LNCaP clone FGC (cell line): ENCODE measurements at regions not wholly inside any gene's neighbourhood (a gene's known extent, or its start where the extent isn't known, plus 50 kb on each side); places are given as distances from the start of the nearest gene placed in this dataset.

Source experiments
- DNase-seq: peaks from one replicate; pipeline ENCODE4 v3.0.0-alpha.2; 2011; ENCODE audit warnings: low read depth
- H3K4me3 ChIP-seq: 2 replicates; pipeline ENCODE4 v1.5.1; 2011; ENCODE audit warnings: mild to moderate bottlenecking, low read depth, low read length, control low read depth
- TF ChIP-seq, protein P1 (sequence below): IDR thresholded peaks from 2 replicates; pipeline ENCODE4 v1.5.1; 2012; ENCODE audit warnings: mild to moderate bottlenecking; ENCODE audit not compliant: control insufficient read depth, insufficient read depth; ENCODE audit errors: extremely low read depth

DNA sequence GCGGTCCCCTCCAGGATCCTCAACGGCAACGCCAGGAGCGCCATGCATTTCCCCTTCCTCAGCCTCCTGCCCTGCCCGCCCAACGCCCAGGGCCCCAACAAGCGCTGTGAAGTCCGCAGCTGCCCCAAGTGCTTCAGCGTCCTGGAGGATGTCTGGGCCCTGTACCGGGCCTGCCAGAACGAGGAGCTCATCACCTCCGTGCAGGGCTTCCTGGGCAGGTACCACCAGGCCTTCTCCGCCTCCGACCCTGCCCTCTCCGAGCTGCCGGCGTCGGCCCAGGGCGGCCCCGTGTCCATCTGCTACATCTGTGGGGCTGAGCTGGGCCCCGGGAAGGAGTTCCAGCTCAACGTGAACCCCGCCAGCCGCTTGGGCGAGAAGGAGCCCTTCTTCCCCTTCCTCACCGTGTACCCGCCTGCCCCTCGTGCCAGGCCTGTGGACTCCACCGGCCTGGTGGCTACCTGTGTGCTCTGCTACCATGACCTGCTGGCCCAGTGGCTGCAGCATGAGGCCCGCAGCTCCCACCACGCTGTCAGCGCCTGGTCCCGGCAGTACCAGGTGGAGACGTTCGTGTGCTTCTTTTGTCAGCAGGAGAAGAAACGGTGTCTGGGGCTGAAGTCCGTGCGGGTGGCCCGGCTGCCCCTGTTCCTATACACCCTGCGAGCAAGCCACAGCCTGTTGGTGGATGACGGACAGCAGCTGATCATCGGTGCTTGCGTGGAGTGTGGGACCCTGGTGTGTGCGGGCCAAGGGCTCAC, 58.9 kb upstream of the CIBAR2 start:
- TF ChIP-seq, protein P1, sequence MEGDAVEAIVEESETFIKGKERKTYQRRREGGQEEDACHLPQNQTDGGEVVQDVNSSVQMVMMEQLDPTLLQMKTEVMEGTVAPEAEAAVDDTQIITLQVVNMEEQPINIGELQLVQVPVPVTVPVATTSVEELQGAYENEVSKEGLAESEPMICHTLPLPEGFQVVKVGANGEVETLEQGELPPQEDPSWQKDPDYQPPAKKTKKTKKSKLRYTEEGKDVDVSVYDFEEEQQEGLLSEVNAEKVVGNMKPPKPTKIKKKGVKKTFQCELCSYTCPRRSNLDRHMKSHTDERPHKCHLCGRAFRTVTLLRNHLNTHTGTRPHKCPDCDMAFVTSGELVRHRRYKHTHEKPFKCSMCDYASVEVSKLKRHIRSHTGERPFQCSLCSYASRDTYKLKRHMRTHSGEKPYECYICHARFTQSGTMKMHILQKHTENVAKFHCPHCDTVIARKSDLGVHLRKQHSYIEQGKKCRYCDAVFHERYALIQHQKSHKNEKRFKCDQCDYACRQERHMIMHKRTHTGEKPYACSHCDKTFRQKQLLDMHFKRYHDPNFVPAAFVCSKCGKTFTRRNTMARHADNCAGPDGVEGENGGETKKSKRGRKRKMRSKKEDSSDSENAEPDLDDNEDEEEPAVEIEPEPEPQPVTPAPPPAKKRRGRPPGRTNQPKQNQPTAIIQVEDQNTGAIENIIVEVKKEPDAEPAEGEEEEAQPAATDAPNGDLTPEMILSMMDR, result no peak
- DNase-seq, result no peak
- no peak overlapping the region for H3K4me3 ChIP-seq

DNA sequence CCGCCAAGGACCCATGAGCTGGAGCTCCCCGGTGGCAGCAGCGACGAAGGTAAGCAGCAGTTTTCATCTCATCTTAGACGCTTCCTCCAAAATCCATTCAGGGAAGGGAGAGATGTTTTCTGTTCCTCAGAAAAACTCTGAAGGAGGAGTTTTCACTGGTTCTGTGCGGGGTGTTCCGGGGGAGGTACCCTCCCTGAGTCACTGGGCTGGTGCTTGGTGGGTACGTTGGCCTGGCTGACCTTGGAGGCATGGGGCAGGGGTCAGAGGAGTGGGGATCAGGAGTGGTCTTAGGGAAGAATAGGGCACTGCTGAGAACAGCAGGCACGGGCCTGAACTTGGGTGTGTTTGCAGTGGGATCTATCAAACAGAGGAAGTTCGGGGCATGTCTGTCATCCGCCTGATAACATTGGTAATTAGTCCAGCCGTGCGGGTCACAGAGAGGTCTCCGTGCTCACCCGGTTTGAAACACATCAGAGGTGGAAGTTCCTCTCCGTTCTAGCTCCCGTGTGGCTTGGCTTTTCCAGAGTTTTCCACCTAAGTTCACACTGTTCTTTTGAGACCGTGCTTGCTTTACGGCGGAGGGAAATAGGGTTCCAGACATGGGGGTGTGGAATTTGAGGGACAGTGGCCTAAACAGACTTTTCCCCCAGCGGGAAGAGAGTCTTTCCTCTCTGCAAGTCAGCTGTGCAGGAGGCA, 59.6 kb upstream of the CIBAR2 start:
- TF ChIP-seq, protein P1, result no peak
- no peak overlapping the region for H3K4me3 ChIP-seq
- no peak for DNase-seq

DNA sequence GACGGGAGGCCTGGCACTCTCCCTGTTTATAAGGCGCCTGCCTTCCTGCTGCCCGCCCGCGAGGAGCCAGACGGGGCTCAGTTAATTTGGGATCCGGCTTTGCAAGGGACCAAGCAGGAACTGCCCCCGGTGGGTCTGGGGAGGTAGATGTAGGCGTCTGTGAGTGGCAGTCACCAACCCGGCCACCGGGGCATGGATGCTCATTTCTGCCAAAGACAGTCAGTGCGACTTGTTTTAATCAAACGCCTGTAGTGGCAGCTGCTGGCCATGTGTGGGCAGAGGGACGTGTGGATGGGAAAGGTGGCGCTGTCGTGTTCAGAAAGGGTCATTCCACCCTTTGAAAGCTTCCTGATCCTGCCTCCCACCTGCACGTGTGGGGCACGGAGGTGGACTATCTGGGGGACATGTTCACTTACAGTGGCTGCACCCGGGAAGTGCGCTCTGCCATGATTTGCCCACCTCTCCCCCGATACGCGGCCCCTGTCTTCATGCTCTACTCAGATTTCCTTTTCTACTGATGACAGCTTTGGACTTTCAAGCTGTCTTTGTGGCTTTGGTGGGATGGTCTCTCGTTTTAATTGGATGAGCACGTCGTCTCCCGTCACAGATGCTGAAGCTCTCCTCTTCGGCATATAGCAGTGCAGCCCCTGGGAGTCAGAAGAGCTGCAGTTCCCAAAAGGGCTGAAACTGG, 60.3 kb upstream of the CIBAR2 start:
- TF ChIP-seq, protein P1, result no peak
- DNase-seq, result no peak
- H3K4me3 ChIP-seq, result no peak overlapping the region

DNA sequence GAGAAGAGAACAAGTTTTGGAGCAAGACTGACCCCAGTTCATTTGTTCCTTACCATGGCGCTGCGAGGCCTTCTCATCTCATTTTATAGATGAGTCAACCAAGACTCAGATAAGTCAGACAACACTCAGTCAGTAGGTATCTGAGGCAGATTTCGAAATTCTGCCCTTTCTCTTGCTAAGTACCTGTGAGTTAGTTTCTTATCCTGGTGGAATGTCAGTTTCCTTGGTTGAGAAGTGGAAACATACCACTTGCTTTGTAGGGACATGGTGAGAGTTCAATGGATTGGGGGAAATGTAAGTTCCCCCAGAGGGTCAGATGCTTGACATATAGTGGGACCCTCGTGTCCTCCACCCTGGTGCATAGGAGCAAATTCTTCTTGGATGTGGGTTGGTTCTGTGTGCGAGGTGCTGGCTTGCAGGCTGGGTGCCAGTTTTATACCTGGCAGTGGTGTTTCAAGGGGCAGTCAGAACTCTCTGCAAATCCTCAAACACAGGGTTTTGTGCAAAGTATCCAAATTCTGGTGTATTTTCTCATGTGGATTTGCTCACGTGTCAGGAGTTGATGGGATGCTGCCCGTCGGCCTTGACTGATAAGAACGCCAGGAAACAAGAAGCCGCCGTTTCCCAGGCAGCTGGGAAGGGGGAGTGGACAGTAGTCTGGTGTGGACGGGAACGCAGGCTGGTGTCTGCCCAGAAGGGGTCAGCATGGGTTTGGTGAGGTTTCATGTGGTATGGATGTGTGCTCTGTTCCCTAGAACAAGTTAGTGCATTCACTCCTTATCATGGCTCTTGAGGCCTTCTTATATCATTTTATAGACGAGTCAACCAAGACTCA, 61.1 kb upstream of the CIBAR2 start:
- TF ChIP-seq, protein P1, result 0 out of 2 replicates have a peak, but pooled peaks have one; percentile 0
- no peak for DNase-seq
- no peak overlapping the region for H3K4me3 ChIP-seq

DNA sequence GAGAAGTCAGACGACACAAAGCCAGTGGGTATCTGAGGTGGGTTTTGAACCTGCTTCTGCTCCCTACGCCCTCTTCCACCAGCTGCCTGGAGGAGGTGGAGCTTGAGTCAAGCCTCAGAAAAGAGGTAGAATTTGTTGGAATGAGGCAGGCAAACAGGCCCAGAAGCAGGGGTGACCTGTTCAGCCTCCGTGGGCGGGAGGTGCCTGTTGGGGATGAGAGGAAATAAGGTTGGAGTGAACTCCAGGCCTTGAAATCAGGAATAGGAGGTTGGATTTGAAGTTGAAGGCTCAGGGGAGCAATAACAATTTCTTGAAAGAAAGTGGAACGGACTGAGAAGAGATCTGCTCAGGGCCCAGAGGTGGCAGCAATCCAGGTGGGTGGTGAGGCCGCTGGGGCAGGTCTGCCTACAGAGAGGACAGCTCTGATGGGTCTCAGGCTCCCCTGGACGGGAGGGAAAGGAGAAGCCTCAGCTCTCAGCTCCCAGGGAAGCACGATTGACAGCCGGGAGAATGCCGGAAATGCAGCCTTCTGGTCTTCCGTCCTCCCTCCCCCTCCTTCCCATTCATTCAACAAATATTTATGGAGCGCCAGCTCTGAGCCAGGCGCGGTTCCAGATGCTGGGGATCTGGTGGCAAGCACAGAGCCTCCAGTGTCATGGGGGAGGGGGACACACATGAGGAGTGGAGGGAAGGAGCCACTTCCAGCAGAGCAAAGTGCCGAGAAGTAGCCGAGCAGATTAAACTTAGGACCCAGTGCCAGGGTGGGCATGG, 61.9 kb upstream of the CIBAR2 start:
- peak; percentile 66 for DNase-seq
- TF ChIP-seq, protein P1, result no peak

More for the DNA sequence above, 61.9 kb upstream of the CIBAR2 start:
- H3K4me3 ChIP-seq, result no peak overlapping the region
